SK-N-MC (cell line): ENCODE measurements at regions not wholly inside any gene's neighbourhood (a gene's known extent, or its start where the extent isn't known, plus 50 kb on each side); places are given as distances from the start of the nearest gene placed in this dataset.

Source experiments
- EZH2 ChIP-seq: fragments of 200-600 bp; sonication (generic); IDR thresholded peaks from one replicate; pipeline ENCODE4 v1.6.1; 2017; ENCODE audit warnings: antibody characterized with exemption
- FOXP2 ChIP-seq: optimal IDR thresholded peaks from 2 replicates; pipeline ENCODE3; 2011; ENCODE audit warnings: mild to moderate bottlenecking, moderate library complexity; ENCODE audit not compliant: insufficient read depth; ENCODE audit errors: extremely low read length, control extremely low read depth
- POLR2AphosphoS5 ChIP-seq: IDR thresholded peaks from 2 replicates; pipeline ENCODE4 v1.6.1; 2012; ENCODE audit warnings: mild to moderate bottlenecking, low read depth, low read length, borderline replicate concordance

DNA sequence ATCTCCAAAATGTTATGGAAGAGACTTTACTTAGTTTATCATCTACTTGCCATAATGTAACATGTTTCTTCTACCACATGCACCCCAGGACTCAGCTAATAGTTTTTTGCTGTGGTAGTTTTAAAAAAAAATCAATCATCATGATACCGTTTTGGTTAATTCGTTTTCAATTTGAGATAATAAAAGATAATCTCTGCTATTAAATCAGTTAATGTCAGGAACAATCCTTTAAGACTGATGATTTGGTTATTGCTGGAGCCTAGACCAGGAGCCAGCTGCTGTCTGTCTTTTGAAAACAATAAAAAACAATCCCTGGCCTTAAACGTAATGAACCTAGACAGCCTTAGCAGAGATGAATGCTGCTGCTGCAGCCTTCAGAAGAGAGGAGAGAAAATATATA lies 403.7 kb downstream of the OXSM start:
- no peak for TF ChIP-seq EZH2
- TF ChIP-seq POLR2AphosphoS5 = no peak
- no peak for TF ChIP-seq FOXP2
